ENCODE measurements at regions not wholly inside any gene's neighbourhood (a gene's known extent, or its start where the extent isn't known, plus 50 kb on each side); places are given as distances from the start of the nearest gene placed in this dataset.

GRCh38 chr4:28369499-28369898 is 1508.9 kb downstream of the STIM2 start:
- Mint-ChIP-seq H3K27ac (no peak overlapping the region), H3K9me3 (peaks cover 7% of the 10 kb centered on the region), H3K36me3 (ENCODE audit: low read depth) (no peaks in the 10 kb centered on the region), H3K4me1 (ENCODE audit: low read depth) (no peaks in the 10 kb centered on the region), H3K27me3 (no peaks in the 10 kb centered on the region), H3K4me3 (no peak overlapping the region)
- no peak for DNase-seq

GRCh38 chr4:28373191-28373590 is 1512.5 kb downstream of the STIM2 start:
- Mint-ChIP-seq H3K27ac (no peak overlapping the region), H3K9me3 (peaks cover 13% of the 10 kb centered on the region), H3K4me3 (no peak overlapping the region), H3K4me1 (ENCODE audit: low read depth) (no peaks in the 10 kb centered on the region), H3K36me3 (ENCODE audit: low read depth) (no peaks in the 10 kb centered on the region), H3K27me3 (no peaks in the 10 kb centered on the region)
- DNase-seq, result no peak

DNA sequence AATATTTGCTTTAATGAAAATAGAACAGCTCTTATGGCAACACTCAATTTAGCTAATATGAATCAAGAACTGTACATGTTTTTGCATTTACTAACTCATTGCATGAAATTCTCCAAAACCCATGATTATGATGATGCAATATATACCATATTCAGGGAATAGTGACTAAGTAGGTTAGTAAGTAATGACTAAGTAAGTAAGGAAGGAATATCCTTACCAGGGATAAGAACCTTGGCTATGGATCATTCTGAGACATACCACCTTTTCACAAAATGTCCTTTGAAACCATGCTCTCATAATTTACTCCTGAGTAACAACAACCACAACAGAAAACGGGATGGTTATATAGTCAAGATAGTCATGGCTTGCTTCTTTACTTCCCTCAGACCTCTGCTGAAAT is 1513.0 kb downstream of the STIM2 start:
- DNase-seq, result no peak
- no peak overlapping the region for H3K4me3 Mint-ChIP-seq
- H3K27me3 Mint-ChIP-seq, result no peaks in the 10 kb centered on the region
- H3K4me1 Mint-ChIP-seq (ENCODE audit: low read depth), result no peaks in the 10 kb centered on the region
- H3K27ac Mint-ChIP-seq, result no peak overlapping the region
- H3K36me3 Mint-ChIP-seq (ENCODE audit: low read depth), result no peaks in the 10 kb centered on the region
- H3K9me3 Mint-ChIP-seq, result peaks cover 17% of the 10 kb centered on the region

- H3K27ac Mint-ChIP-seq, result no peak overlapping the region
These were observed 1517.6 kb downstream of the STIM2 start for GRCh38 chr4:28378109-28378830.

DNA sequence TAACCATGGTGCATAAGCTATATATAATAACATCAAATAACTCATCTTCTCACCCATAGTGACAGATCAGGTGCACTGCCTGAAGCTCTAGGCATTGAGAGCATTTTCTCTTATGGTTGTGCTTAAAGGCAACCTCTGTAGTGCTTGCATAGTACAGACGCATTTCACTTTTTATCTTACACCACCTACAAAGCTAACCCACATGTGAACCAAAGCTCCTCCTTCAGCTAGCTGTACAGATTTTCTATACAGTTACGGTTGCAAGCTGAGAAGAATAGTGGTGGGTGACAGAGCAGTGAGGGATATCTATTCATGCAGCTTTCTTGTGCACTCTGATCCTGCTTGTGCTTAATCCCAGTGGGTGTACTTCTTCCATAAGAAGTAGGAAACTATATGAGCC is 1525.2 kb downstream of the STIM2 start:
- Mint-ChIP-seq H3K9me3 (peaks cover 15% of the 10 kb centered on the region), H3K27ac (no peak overlapping the region), H3K4me3 (no peak overlapping the region), H3K4me1 (ENCODE audit: low read depth) (no peaks in the 10 kb centered on the region), H3K27me3 (no peaks in the 10 kb centered on the region), H3K36me3 (ENCODE audit: low read depth) (no peaks in the 10 kb centered on the region)
- DNase-seq, result no peak

More at GRCh38 chr4:28378109-28378830, 1517.6 kb downstream of the STIM2 start:
- Mint-ChIP-seq H3K9me3 (peaks cover 22% of the 10 kb centered on the region), H3K36me3 (ENCODE audit: low read depth) (no peaks in the 10 kb centered on the region), H3K4me1 (ENCODE audit: low read depth) (no peaks in the 10 kb centered on the region), H3K4me3 (no peak overlapping the region), H3K27me3 (no peaks in the 10 kb centered on the region)
- no peak for DNase-seq

GRCh38 chr4:28386776-28387175 is 1526.1 kb downstream of the STIM2 start:
- no peaks in the 10 kb centered on the region for H3K4me1 Mint-ChIP-seq (ENCODE audit: low read depth)
- H3K27ac Mint-ChIP-seq, result no peak overlapping the region
- no peaks in the 10 kb centered on the region for H3K36me3 Mint-ChIP-seq (ENCODE audit: low read depth)
- DNase-seq, result no peak
- H3K4me3 Mint-ChIP-seq, result no peak overlapping the region
- no peaks in the 10 kb centered on the region for H3K27me3 Mint-ChIP-seq
- H3K9me3 Mint-ChIP-seq, result peaks cover 13% of the 10 kb centered on the region

GRCh38 chr4:28388471-28388870 is 1527.8 kb downstream of the STIM2 start:
- H3K27ac Mint-ChIP-seq, result no peak overlapping the region
- no peak overlapping the region for H3K4me3 Mint-ChIP-seq
- no peaks in the 10 kb centered on the region for H3K36me3 Mint-ChIP-seq (ENCODE audit: low read depth)
- H3K9me3 Mint-ChIP-seq, result peaks cover 19% of the 10 kb centered on the region
- no peaks in the 10 kb centered on the region for H3K27me3 Mint-ChIP-seq
- no peak for DNase-seq
- H3K4me1 Mint-ChIP-seq (ENCODE audit: low read depth), result no peaks in the 10 kb centered on the region

DNA sequence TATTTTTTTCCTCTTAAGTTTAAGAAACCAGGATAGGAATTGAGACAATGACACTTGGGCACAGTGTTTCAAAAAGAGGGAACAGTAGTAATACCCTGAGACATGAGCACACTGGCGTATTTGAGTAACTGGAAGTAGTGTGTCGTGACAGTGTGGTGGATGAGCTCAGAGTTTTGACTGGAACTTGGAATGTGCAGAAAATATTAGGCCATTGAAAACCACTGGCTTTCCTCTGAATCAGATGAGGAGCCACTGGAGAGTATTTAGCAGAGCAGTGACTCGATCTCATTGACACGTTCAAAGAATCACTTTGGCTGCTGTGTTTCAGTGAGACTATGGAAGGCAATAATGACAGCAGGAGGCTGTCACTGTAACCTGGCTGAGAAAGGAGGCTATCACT is 1531.2 kb downstream of the STIM2 start:
- H3K27me3 Mint-ChIP-seq, result no peaks in the 10 kb centered on the region
- peaks cover 19% of the 10 kb centered on the region for H3K9me3 Mint-ChIP-seq
- no peak for DNase-seq
- H3K27ac Mint-ChIP-seq, result no peak overlapping the region
- H3K4me1 Mint-ChIP-seq (ENCODE audit: low read depth), result no peaks in the 10 kb centered on the region
- no peaks in the 10 kb centered on the region for H3K36me3 Mint-ChIP-seq (ENCODE audit: low read depth)
- H3K4me3 Mint-ChIP-seq, result no peak overlapping the region

DNA sequence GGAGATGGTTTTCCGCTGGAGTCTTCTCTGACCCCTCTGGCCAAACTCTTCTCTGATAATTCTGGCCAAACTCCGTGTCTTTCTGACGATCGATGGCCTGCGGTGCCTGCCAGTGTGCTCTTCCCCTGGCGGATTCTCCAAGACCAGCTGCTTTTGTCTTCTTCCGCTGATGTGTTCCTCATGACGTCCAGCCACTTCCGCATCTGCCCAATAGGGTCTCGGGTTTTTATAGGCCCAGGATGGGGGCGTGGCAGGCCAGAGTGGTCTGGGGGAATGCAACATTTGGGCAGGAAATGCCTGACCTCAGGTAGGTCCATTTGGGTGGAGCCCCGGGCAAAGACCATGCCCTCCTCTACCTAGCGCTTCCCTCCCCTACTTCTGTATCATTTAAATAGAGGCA is 1542.1 kb downstream of the STIM2 start:
- no peak overlapping the region for H3K4me3 Mint-ChIP-seq

GRCh38 chr4:28421221-28421620 is 1560.6 kb downstream of the STIM2 start:
- Mint-ChIP-seq H3K27me3 (no peaks in the 10 kb centered on the region), H3K27ac (no peak overlapping the region), H3K4me1 (ENCODE audit: low read depth) (no peaks in the 10 kb centered on the region), H3K9me3 (peaks cover 9% of the 10 kb centered on the region), H3K4me3 (no peak overlapping the region), H3K36me3 (ENCODE audit: low read depth) (no peaks in the 10 kb centered on the region)
- no peak for DNase-seq

More for the DNA sequence above, 1542.1 kb downstream of the STIM2 start:
- H3K9me3 Mint-ChIP-seq, result peaks cover 15% of the 10 kb centered on the region
- no peaks in the 10 kb centered on the region for H3K27me3 Mint-ChIP-seq
- no peaks in the 10 kb centered on the region for H3K4me1 Mint-ChIP-seq (ENCODE audit: low read depth)
- no peak for DNase-seq
- H3K27ac Mint-ChIP-seq, result no peak overlapping the region
- H3K36me3 Mint-ChIP-seq (ENCODE audit: low read depth), result no peaks in the 10 kb centered on the region

DNA sequence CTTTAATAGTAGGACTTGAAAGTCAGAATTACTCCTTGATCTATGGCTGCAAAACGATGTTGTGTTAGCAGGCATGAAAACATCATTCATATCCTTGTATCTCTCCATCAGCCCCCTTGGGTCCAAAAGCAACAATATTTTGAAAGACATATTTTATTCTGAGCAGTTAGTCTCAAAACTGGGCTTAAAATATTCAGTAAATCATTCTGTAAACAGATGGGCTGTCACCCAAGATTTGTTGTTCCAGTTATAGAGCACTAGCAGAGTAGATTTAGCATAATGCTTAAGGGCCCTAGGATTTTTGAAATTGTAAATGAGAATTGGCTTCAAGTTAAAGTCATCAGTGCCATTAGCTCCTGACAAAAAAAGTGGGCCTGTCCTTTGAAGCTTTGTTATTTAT is 1565.6 kb downstream of the STIM2 start:
- DNase-seq, result no peak
- no peak overlapping the region for H3K4me3 Mint-ChIP-seq
- no peaks in the 10 kb centered on the region for H3K36me3 Mint-ChIP-seq (ENCODE audit: low read depth)
- no peaks in the 10 kb centered on the region for H3K27me3 Mint-ChIP-seq
- H3K27ac Mint-ChIP-seq, result no peak overlapping the region
- no peaks in the 10 kb centered on the region for H3K4me1 Mint-ChIP-seq (ENCODE audit: low read depth)
- H3K9me3 Mint-ChIP-seq, result peaks cover 14% of the 10 kb centered on the region

- H3K4me3 Mint-ChIP-seq, result no peak overlapping the region
- H3K27me3 Mint-ChIP-seq, result no peaks in the 10 kb centered on the region
- H3K27ac Mint-ChIP-seq, result no peak overlapping the region
- DNase-seq, result no peak
- H3K36me3 Mint-ChIP-seq (ENCODE audit: low read depth), result no peaks in the 10 kb centered on the region
- H3K9me3 Mint-ChIP-seq, result peaks cover 14% of the 10 kb centered on the region
- no peaks in the 10 kb centered on the region for H3K4me1 Mint-ChIP-seq (ENCODE audit: low read depth)
These were observed 1566.9 kb downstream of the STIM2 start for GRCh38 chr4:28427306-28428085.

GRCh38 chr4:28432348-28433025 is 1571.8 kb downstream of the STIM2 start:
- no peaks in the 10 kb centered on the region for H3K36me3 Mint-ChIP-seq (ENCODE audit: low read depth)

DNA sequence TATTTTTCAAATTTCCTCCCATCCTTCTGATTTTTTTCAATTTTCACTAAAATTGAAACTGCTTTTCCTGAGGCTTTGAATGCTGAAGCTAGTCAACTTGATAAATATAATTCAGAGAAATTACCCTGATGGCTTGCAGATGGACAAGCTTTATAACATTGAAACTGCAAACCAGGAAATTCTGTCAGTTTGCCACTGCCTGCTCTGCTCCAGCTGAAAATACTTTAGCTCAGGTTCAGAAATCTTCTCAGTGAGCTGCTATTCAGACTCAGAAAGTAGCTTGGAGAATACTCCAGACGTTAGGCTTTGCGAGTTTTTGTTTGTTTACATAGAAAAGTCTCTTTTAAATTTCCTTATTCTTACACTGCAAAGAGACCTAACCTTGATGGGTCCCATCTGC is 1574.7 kb downstream of the STIM2 start:
- Mint-ChIP-seq H3K27me3 (no peaks in the 10 kb centered on the region), H3K4me1 (ENCODE audit: low read depth) (no peaks in the 10 kb centered on the region), H3K9me3 (peaks cover 15% of the 10 kb centered on the region), H3K4me3 (no peak overlapping the region), H3K27ac (no peak overlapping the region), H3K36me3 (ENCODE audit: low read depth) (no peaks in the 10 kb centered on the region)
- DNase-seq, result no peak

More at GRCh38 chr4:28432348-28433025, 1571.8 kb downstream of the STIM2 start:
- Mint-ChIP-seq H3K27ac (no peak overlapping the region), H3K27me3 (no peaks in the 10 kb centered on the region), H3K9me3 (peaks cover 17% of the 10 kb centered on the region), H3K4me1 (ENCODE audit: low read depth) (no peaks in the 10 kb centered on the region), H3K4me3 (no peak overlapping the region)
- no peak for DNase-seq
